ENCODE measurements at regions not wholly inside any gene's neighbourhood (a gene's known extent, or its start where the extent isn't known, plus 50 kb on each side); places are given as distances from the start of the nearest gene placed in this dataset.

- ATAC-seq (ENCODE audit: low read depth) (no peak), DNase-seq (no peak)
- Histone ChIP-seq H3K27me3 (replicated peaks in 1 of 4; ENCODE audit: control extremely low read depth in 1 of 4, control insufficient read depth in 3 of 4, insufficient read depth in 4 of 4, low read length in 3 of 4) (no peaks in the 10 kb centered on the region), H2AFZ (ENCODE audit: insufficient read depth, low read depth, low read length, poor library complexity, severe bottlenecking) (no peak overlapping the region), H3K4me1 (ENCODE audit: control insufficient read depth in 2 of 2, insufficient read depth in 2 of 2, low read length in 2 of 2) (peaks cover 34 to 35% of the 10 kb centered on the region in 2 donors), H3K36me3 (replicated peaks in 1 of 2; ENCODE audit: control extremely low read depth in 1 of 2, control insufficient read depth in 1 of 2, extremely low read depth in 1 of 2, insufficient read depth in 2 of 2, low read length in 1 of 2) (no peaks in the 10 kb centered on the region), H3K9me3 (ENCODE audit: control extremely low read depth in 1 of 3, control insufficient read depth in 2 of 3, insufficient read depth in 1 of 3, low read length in 2 of 3) (no peaks in the 10 kb centered on the region), H3K4me2 (replicated peaks; ENCODE audit: low read depth, low read length, poor library complexity, severe bottlenecking) (no peak overlapping the region), H3K79me2 (ENCODE audit: control insufficient read depth, insufficient read depth, low read length) (no peaks in the 10 kb centered on the region), H3K9ac (ENCODE audit: low read length) (no peak overlapping the region), H3K27ac (ENCODE audit: low read length in 2 of 2) (no peak overlapping the region), H4K20me1 (ENCODE audit: control insufficient read depth, insufficient read depth, low read length, poor library complexity, severe bottlenecking) (no peaks in the 10 kb centered on the region), H3K4me3 (ENCODE audit: control extremely low read depth in 1 of 5, extremely low read depth in 1 of 5, insufficient read depth in 1 of 5, low read depth in 2 of 5, low read length in 4 of 5) (no peak overlapping the region)
- H3K27me3 Mint-ChIP-seq = no peaks in the 10 kb centered on the region
- no peak overlapping the region for H3K4me3 Mint-ChIP-seq
- ChIA-PET POLR2A (interaction anchor here (0.6 kb wide), 1 partner anchor 409 kb away, joined by 3 read pairs; no protein-coding TSS in a partner anchor), CTCF (interaction anchor here (1.4 kb wide), 1 partner anchor 139 kb away, joined by 3 read pairs; no protein-coding TSS in a partner anchor)
- no peaks in the 10 kb centered on the region for H3K9me3 Mint-ChIP-seq (ENCODE audit: insufficient read depth)
- peaks cover 31% of the 10 kb centered on the region for H3K4me1 Mint-ChIP-seq
- TF ChIP-seq EZH2 (IDR thresholded peaks at IDR 0.05; ENCODE audit: borderline replicate concordance, insufficient read depth, low read depth, low read length, poor library complexity, severe bottlenecking) = no peak
- TF ChIP-seq, protein P1, sequence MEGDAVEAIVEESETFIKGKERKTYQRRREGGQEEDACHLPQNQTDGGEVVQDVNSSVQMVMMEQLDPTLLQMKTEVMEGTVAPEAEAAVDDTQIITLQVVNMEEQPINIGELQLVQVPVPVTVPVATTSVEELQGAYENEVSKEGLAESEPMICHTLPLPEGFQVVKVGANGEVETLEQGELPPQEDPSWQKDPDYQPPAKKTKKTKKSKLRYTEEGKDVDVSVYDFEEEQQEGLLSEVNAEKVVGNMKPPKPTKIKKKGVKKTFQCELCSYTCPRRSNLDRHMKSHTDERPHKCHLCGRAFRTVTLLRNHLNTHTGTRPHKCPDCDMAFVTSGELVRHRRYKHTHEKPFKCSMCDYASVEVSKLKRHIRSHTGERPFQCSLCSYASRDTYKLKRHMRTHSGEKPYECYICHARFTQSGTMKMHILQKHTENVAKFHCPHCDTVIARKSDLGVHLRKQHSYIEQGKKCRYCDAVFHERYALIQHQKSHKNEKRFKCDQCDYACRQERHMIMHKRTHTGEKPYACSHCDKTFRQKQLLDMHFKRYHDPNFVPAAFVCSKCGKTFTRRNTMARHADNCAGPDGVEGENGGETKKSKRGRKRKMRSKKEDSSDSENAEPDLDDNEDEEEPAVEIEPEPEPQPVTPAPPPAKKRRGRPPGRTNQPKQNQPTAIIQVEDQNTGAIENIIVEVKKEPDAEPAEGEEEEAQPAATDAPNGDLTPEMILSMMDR (IDR thresholded peaks at IDR 0.05) = no peak
- WGBS (ENCODE audit: insufficient coverage) = no CpG with 5 or more reads among the region's 3 CpGs
- intact Hi-C loops (cut with micrococcal nuclease) = no loop called here
- peak overlapping the region; percentile 59 for H3K27ac Mint-ChIP-seq
Measured at GRCh38 chr1:229853751-229854150, 213.3 kb upstream of the GALNT2 start.

GRCh38 chr1:229854620-229855019 is 212.4 kb upstream of the GALNT2 start:
- 100% methylated on average over 1 of the region's 1 CpG for WGBS (ENCODE audit: insufficient coverage)
- Histone ChIP-seq H3K27me3 (replicated peaks in 1 of 4; ENCODE audit: control extremely low read depth in 1 of 4, control insufficient read depth in 3 of 4, insufficient read depth in 4 of 4, low read length in 3 of 4) (no peaks in the 10 kb centered on the region), H3K9ac (ENCODE audit: low read length) (no peak overlapping the region), H3K36me3 (replicated peaks in 1 of 2; ENCODE audit: control extremely low read depth in 1 of 2, control insufficient read depth in 1 of 2, extremely low read depth in 1 of 2, insufficient read depth in 2 of 2, low read length in 1 of 2) (no peaks in the 10 kb centered on the region), H3K4me2 (replicated peaks; ENCODE audit: low read depth, low read length, poor library complexity, severe bottlenecking) (no peak overlapping the region), H3K4me3 (ENCODE audit: control extremely low read depth in 1 of 5, extremely low read depth in 1 of 5, insufficient read depth in 1 of 5, low read depth in 2 of 5, low read length in 4 of 5) (no peak overlapping the region), H3K79me2 (ENCODE audit: control insufficient read depth, insufficient read depth, low read length) (no peaks in the 10 kb centered on the region), H3K9me3 (ENCODE audit: control extremely low read depth in 1 of 3, control insufficient read depth in 2 of 3, insufficient read depth in 1 of 3, low read length in 2 of 3) (no peaks in the 10 kb centered on the region), H4K20me1 (ENCODE audit: control insufficient read depth, insufficient read depth, low read length, poor library complexity, severe bottlenecking) (no peaks in the 10 kb centered on the region), H3K27ac (ENCODE audit: low read length in 2 of 2) (peak overlapping the region; percentile 7 to 85), H3K4me1 (ENCODE audit: control insufficient read depth in 2 of 2, insufficient read depth in 2 of 2, low read length in 2 of 2) (peaks cover 34 to 35% of the 10 kb centered on the region in 2 donors), H2AFZ (ENCODE audit: insufficient read depth, low read depth, low read length, poor library complexity, severe bottlenecking) (peak overlapping the region; percentile 74)
- CTCF ChIA-PET = interaction anchor here (0.6 to 1.4 kb wide), 2 partner anchors 140 to 249 kb away, joined by 3 to 5 read pairs; no protein-coding TSS in a partner anchor
- POLR2A ChIA-PET = interaction anchor here (0.7 kb wide), 1 partner anchor 184 kb away, joined by 3 read pairs; no protein-coding TSS in a partner anchor
- H3K4me3 Mint-ChIP-seq = no peak overlapping the region
- TF ChIP-seq EZH2 (IDR thresholded peaks at IDR 0.05; ENCODE audit: borderline replicate concordance, insufficient read depth, low read depth, low read length, poor library complexity, severe bottlenecking) = no peak
- H3K27me3 Mint-ChIP-seq = no peaks in the 10 kb centered on the region
- no peaks in the 10 kb centered on the region for H3K9me3 Mint-ChIP-seq (ENCODE audit: insufficient read depth)
- ATAC-seq (ENCODE audit: low read depth) = no peak
- peak overlapping the region; percentile 97 for H3K27ac Mint-ChIP-seq
- intact Hi-C loops (cut with micrococcal nuclease) = loop anchor here (5.0 kb wide), 3 partner anchors 192 to 448 kb away; no protein-coding TSS in a partner anchor
- peaks cover 29% of the 10 kb centered on the region for H3K4me1 Mint-ChIP-seq
- no peak for DNase-seq

Measured in B cell (primary cell).